ENCODE measurements at regions not wholly inside any gene's neighbourhood (a gene's known extent, or its start where the extent isn't known, plus 50 kb on each side); places are given as distances from the start of the nearest gene placed in this dataset.

GRCh38 chr4:102169345-102169744 is 175.9 kb downstream of the SLC39A8 start:
- H3K4me3 ChIP-seq (ENCODE audit: low read length): no peak overlapping the region
- peak; percentile 13 for DNase-seq (ENCODE audit: low read depth)
- TF ChIP-seq CTCF (conservative IDR thresholded peaks at IDR 0.05; ENCODE audit: low read length): no peak

GRCh38 chr4:102168580-102168979 is 176.7 kb downstream of the SLC39A8 start:
- TF ChIP-seq CTCF (conservative IDR thresholded peaks at IDR 0.05; ENCODE audit: low read length): no peak
- no peak overlapping the region for H3K4me3 ChIP-seq (ENCODE audit: low read length)
- no peak for DNase-seq (ENCODE audit: low read depth)

GRCh38 chr4:102165584-102165983 is 179.7 kb downstream of the SLC39A8 start:
- no peak overlapping the region for H3K4me3 ChIP-seq (ENCODE audit: low read length)
- no peak for TF ChIP-seq CTCF (conservative IDR thresholded peaks at IDR 0.05; ENCODE audit: low read length)
- no peak for DNase-seq (ENCODE audit: low read depth)

- H3K4me3 ChIP-seq (ENCODE audit: low read length): no peak overlapping the region
- no peak for TF ChIP-seq CTCF (conservative IDR thresholded peaks at IDR 0.05; ENCODE audit: low read length)
- DNase-seq (ENCODE audit: low read depth): no peak
These were observed 181.7 kb downstream of the SLC39A8 start for GRCh38 chr4:102163404-102164140.

GRCh38 chr4:102157984-102158383 is 187.3 kb downstream of the SLC39A8 start:
- no peak for TF ChIP-seq CTCF (conservative IDR thresholded peaks at IDR 0.05; ENCODE audit: low read length)
- no peak for DNase-seq (ENCODE audit: low read depth)

GRCh38 chr4:102153391-102153790 is 191.9 kb downstream of the SLC39A8 start:
- no peak for TF ChIP-seq CTCF (conservative IDR thresholded peaks at IDR 0.05; ENCODE audit: low read length)
- no peak overlapping the region for H3K4me3 ChIP-seq (ENCODE audit: low read length)
- no peak for DNase-seq (ENCODE audit: low read depth)

More at GRCh38 chr4:102157984-102158383, 187.3 kb downstream of the SLC39A8 start:
- H3K4me3 ChIP-seq (ENCODE audit: low read length): no peak overlapping the region

GRCh38 chr4:102151696-102152095 is 193.6 kb downstream of the SLC39A8 start:
- DNase-seq (ENCODE audit: low read depth): no peak
- no peak for TF ChIP-seq CTCF (conservative IDR thresholded peaks at IDR 0.05; ENCODE audit: low read length)
- no peak overlapping the region for H3K4me3 ChIP-seq (ENCODE audit: low read length)

Measured in AG10803 (cell line).